SK-N-SH (cell line): ENCODE measurements at regions not wholly inside any gene's neighbourhood (a gene's known extent, or its start where the extent isn't known, plus 50 kb on each side); places are given as distances from the start of the nearest gene placed in this dataset.

Experiments
- CTCF ChIP-seq: fragments of 200-600 bp; sonication (generic); IDR thresholded peaks from 2 replicates; pipeline ENCODE4 v1.6.1; 2017; ENCODE audit warnings: antibody characterized with exemption, mild to moderate bottlenecking, moderate library complexity
- EZH2phosphoT487 ChIP-seq: fragments of 200-600 bp; sonication (generic); IDR thresholded peaks from 2 replicates; pipeline ENCODE4 v1.6.1; 2017; ENCODE audit warnings: low read depth, mixed run types, mild to moderate bottlenecking, antibody characterized with exemption, moderate library complexity, borderline replicate concordance
- JUND ChIP-seq: IDR thresholded peaks from 2 replicates; pipeline ENCODE4 v1.4.0; 2012

- no peak for TF ChIP-seq JUND
- TF ChIP-seq CTCF: no peak
- no peak for TF ChIP-seq EZH2phosphoT487
These were observed 820.6 kb upstream of the PIK3C3 start for GRCh38 chr18:41134426-41134825.
